ENCODE measurements at regions not wholly inside any gene's neighbourhood (a gene's known extent, or its start where the extent isn't known, plus 50 kb on each side); places are given as distances from the start of the nearest gene placed in this dataset.

DNA sequence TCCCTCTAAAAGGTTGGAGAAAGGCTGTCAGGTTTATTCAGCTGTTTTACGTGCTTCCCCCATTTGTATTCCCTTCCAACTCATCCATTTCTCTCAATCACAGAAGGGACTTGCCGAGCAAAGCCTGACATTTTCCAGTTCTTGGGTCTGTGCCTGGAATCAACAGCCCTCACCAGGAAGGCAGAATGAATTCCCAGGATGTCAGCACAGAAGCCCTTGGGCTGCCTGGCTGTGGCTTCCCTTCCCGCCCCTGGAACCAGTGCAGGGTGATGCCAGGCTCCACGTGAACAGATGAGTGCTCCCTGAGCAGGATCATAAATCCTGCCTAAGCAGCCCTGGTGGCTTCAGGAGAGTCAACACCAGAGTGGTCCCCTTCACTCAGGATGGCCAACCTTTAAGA lies 86.1 kb upstream of the CD83 start:
- DNase-seq (ENCODE audit: low read depth, low spot score), result no peak

DNA sequence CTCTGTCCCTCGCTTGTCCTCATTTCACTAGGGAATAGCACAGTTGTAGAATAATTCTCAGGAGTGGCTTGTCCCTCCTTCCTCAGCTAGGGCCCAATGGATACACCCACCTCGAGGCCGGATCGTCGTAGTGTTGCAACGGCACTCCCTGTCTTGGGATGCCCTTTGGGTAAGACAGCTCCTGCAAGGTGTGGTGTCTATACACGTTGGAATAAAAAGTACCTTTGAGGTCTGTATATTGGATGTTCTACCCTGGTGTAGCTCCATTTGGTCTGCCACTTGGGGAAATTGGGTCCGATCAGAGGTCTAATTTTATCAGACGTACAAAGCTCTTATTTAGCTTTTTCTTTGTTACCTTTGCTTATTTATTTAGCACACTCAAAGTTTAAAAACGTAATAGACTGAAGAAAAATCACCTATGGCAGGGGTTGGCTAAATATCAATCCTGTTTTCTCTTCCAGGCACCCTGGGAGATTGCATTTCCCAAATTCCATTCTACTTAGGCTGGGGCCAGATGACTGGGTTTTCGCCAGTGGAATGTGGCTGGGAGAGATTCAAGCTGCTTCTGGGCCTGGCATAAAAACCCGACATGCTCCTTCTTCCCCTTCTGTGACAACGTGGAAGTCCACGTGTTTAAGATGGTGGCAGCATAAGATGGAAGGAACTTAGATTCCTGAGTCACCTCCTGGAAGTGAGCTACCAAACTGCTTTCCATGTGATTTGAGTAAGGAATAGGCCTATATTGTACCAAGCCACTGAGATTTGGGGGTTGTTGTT lies 82.3 kb upstream of the CD83 start:
- peak; percentile 70 for DNase-seq (ENCODE audit: low read depth, low spot score)

DNA sequence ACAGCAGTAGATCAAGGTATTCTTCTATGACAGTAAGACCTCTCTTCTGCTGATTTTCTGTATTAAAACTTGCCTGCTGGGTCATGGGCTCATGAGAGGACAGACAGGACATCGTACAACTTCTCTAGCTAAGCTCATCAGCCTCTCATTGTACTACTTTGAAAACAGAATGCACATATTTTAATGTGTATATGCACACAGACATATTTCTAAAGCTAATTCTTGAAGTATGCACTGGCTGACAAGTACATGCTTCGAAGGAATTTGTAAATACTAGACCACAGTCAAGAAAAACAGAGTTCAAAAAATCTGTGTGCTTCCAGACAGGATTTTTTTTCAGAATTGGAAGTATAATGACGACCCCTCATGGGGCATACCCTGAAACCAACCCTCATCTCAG lies 81.7 kb upstream of the CD83 start:
- DNase-seq (ENCODE audit: low read depth, low spot score), result no peak

DNA sequence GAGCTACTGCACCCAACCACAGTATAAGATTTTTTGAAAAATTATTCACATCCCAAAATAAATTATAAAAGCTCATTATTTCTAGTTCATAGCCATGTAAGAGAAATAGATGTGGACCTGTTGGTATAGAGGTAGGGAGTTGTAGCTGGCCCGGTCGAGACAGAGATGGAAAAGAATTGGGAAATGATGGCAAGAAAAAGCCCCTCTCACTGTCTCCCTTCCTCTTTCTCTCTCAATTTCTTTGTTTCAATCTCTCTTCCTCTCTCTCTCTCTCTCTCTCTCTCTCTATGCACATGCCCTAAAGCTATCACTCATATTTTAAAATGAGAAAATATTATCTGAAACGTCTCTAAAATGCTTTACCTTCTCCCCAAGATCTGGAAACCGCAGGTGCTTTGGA lies 80.7 kb upstream of the CD83 start:
- no peak for DNase-seq (ENCODE audit: low read depth, low spot score)

DNA sequence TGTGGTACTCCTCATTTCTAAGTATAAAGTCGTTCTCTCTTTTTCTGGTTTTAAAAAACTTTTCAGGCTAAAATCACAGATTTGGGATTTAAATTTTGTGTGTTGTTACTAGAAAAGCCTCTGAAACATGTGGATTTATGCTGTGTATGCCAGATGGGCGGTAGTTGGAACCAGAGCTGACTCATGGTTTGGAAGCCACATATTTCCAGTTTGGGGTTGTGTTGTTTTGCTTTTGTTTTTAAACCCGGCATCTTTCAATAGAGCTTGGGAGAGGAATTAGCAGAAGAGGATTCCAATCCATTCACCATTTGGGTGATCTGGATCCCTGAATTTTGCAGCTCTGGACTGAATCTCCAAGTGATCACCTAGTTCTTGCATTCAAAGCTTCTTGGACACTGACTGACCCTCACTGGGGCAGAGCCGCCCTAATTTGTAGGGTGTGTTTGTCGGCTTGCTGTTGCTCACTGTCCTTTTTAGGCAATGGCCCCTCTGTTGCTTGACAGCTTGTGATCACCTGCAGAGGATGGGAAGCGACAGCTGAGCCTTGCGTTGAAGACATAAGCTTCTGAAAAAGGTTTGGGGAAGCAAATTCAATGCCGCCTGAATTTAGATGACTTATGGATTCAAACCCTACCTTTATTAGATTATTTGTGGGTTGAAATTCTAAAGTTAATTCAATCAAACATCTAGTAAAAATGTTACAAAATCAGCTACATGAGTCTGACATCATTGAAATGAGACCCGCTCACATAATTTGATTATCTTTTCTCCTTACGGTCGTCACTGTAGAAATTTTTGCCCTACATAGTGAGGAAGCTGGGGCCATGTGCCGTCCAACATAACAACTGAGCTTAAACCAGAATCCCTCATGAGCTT lies 79.9 kb upstream of the CD83 start:
- DNase-seq (ENCODE audit: low read depth, low spot score), result no peak

DNA sequence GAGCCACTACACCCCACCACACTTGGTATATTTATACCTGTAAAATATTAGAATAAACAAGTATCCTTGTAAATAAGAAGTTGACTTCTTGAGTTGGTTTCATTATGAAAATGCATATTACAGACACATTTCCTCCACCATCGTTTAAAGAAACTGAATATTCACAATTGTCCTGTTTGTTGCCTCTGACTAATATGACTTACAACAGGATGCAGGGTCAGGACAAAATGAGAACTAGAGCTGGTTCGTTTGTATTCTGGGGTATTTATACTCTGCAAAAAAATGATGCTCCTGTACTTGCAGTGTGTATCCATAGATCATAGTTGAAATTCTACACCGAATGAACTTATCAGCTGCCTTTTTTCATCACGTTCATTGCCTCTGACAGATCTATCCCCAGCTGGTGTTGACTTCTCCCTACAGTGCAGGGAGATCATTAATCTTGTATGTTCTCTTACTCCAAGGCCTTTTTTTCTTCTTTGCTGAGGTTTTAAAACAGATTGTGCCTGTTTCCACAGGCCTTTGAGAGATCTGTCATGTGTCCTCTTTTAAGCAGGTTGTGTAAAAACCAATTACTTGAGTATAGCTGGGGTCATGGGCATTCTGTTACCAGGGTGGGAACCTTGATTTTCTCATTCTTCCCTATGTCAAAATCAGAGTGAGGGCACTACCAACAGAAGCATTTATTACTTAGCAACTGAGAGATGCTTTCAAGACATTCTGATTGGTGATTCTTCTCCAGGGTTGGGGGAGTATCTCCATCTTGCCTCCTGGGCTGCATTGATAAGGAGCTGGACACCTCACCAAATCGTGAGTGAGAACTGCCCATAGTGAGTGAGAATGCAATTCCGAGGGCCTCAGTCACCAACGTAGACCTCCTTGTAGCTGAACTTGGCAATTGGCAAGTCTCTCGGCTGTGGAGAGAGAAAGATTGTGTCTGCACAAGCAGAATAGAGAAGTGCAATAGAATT lies 78.8 kb upstream of the CD83 start:
- DNase-seq (ENCODE audit: low read depth, low spot score), result no peak

DNA sequence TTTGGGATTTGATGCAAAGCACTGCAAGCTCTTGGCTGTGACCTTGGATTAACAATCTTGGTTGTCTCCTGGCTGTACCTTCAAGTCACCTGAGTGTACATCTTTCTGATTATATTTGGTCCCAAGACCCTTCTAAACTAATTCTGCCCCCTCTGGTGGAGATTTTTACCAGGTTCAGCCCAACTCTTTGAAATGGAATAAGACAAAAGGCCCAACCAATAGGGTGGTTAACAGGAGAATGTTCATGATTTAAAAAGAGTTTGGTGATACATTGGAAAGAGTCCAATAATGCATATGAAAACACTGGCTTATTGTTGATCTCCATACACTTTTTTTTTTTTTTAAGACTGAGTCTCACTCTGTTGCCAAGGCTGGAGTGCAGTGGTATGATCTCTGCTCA lies 77.5 kb upstream of the CD83 start:
- no peak for DNase-seq (ENCODE audit: low read depth, low spot score)

DNA sequence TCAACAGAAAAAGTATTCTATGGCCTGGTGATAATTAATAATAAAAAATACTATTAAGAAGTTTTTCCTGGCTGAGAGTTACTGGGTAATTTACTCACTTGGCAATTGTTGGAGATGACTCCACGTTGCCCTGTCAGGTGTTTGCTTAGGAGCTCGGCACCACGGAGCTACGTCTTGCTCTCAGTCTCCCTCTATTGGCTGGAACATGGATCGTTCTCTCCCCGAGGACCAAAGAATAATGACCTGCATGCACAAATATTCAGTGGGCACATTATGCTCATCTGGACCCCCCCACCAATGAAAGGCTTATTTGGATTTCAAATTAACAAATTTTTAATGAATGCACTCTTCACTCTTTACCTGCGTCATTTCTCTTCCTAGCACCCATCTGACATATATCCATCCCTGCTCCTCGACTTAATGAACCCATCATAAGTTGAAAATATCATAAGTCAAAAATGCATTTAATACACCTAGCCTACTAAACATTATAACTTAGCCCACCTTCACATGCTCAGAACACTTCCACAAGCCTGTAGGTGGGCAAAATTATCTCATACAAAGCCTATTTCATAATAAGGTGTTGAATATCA lies 71.0 kb upstream of the CD83 start:
- peak; percentile 48 for DNase-seq (ENCODE audit: low read depth, low spot score)

DNA sequence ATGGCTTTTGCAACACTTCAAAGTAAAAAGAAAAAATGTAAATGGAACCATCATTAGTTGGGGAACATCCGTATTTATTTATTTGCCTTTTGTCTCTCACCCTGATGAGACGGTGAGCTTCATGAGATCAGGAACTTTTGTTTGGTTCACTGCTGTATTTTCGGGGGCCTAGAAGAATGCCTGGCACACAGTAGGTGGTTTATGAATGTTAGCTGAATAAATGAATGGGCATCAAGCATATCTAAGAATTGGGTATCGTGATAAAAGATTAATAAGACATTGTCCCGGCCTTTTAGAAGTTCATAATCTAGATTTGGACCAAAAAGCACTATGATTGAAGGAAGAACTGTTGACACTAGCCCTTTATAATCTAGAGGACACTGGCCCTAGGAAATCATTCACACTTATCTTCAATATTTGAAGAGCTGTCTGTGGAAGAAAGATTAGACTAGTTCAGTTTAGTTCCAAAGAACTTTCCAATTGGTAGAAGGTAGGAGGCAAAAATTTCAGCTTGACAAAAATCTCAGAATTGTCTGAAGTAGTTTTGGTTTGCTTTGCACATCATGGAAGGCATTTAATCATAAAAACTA lies 70.3 kb upstream of the CD83 start:
- DNase-seq (ENCODE audit: low read depth, low spot score), result no peak

DNA sequence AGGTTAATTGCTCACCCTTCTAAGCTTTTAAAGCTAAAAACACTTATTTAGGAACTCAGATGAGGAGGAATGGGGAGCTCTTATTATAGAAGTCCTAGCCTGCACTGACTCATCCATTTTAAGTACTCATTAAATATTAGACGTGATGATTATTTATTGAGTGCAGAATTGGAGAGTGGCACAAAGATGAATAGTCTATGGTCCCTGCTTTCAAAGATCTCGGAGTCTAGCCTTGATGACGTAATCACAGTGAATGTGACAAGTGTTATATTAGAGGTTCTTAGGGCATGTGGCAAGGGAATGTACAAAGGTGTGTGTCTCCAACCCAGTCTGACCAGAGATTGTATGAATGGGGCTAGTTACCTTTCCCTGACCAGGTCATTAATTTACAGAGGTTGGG lies 68.7 kb upstream of the CD83 start:
- DNase-seq (ENCODE audit: low read depth, low spot score), result no peak

DNA sequence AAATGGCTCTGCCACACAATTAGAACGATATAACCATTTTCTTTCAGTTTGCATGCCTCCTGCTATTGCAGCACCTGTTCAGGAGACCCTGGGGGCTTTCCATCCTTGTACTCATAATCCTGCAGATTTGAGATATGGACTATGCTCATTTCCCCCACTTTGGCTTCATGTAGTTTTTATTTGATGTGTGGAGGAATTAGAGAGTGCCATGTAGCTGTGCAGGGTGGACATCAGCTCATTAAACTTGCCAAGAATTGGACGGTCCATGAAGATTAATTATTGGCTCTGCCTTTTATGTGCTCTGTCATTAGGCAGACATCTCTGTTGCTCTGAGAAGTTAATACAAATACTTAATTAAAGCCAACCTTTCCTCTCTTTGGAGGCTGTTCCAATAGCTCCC lies 66.2 kb upstream of the CD83 start:
- DNase-seq (ENCODE audit: low read depth, low spot score), result no peak

DNA sequence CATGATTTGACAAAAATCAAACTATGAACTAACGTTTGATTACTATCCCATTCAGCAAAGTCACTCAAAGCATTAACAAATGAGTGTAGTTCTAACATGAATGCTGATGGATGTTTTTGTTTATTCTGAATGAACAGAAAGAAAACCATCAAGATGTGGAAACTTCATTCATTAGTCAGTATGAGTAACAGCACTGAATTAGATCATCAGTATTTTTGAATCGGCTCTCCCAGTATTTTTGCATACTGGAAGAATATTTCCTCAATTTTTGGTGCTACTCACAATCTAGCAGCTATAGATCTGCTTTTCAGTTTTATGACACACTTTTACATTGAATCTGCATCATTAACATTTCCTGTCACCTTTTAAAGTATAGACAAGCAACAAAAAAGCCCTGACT lies 63.8 kb upstream of the CD83 start:
- DNase-seq (ENCODE audit: low read depth, low spot score), result no peak

DNA sequence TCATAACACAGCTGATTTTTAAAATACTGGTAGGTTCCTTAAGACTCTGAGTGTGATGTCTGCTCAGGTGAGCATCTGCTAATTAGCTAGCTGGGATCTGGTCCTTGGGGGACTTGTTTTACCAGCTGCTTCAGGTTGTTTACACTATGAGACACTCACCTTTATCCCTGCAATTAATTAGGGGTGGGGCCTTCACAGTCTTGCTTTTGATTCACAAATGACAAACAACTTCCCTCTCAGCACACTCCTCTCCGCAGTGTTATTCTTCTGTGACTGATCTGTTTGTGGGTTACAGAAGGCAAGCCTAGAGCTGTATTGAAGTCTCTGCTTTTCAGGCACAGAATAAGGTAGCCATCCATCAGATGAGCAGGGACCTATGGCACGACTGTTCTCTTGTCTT lies 62.0 kb upstream of the CD83 start:
- DNase-seq (ENCODE audit: low read depth, low spot score), result no peak

DNA sequence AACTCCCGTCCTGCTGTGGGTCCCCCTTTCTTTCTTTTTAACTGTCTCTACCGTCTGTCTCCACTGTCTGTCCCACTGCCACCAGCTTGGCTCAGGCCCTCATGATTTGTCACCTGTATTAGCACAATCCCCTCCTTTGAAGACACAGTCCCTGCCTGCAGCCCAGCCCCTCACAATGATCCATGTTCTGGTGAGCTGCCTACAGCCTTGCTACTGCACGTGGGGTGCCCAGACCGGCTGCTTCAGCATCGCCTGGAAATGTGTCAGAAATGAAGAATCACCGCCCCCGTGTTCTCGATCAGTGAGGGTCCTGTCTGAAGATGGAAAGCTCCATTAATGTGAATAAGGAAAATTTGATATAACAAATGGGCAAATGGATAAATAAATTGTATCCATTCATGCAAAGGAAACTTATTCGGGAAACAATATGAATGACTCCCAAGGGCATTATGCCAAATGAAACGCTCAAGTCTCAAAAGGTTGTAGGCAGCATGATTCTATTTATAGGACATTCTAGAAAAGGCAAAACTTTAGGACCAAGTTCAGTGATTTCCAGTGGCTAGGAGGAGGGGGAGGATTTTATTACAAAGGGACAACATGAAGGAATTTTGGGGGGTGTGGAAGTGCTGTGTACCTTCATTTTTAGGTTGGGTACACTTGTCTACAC lies 59.4 kb upstream of the CD83 start:
- DNase-seq (ENCODE audit: low read depth, low spot score), result no peak

DNA sequence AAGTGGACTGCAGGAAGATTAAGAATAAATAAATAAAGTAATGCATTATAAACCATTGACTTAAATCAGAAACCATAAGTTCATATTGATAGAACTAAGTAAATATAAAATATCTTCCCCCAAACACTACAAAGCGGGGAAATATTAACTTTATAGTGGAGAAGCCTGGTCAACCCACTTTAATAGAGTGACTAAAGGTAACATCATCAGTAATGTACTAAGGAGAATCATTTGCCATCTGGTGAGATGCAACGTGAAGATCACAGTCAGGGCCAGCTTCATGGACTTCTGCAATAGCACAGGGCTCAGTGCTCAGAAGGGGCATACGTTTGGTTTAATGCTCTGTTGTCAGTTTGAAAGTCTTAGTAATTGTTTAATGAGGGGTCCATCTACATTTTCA lies 58.8 kb upstream of the CD83 start:
- no peak for DNase-seq (ENCODE audit: low read depth, low spot score)

DNA sequence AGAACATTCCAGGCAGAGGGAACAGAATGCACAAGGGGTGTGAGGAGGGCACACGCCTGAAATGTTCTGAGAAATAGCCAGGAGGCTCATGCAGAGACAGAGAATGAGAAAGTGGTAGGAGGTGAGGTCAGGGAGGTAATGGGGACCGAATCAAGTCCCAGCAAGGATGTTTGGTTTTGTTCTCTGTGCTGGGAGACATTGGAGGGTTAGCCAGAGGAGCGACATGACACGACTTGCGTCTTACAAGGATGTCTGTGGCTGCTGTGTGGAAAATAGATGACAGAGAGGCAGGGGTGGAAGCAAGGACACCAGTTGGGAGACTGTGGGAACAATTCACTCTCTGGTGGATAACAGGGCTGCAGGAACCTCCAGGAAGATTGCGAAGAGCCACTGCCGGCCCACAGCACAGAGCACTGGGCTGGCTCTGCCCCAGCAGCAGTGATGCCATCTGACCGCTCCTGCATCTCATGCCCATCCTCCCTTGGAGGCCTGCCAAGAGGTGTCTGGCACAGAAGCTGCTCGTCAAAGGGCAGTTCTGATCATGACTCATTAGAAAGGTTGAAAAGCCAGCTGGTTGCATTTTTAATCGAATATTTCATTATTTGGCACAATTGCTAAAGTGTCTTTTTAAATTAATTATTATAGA lies 57.7 kb upstream of the CD83 start:
- DNase-seq (ENCODE audit: low read depth, low spot score), result no peak

DNA sequence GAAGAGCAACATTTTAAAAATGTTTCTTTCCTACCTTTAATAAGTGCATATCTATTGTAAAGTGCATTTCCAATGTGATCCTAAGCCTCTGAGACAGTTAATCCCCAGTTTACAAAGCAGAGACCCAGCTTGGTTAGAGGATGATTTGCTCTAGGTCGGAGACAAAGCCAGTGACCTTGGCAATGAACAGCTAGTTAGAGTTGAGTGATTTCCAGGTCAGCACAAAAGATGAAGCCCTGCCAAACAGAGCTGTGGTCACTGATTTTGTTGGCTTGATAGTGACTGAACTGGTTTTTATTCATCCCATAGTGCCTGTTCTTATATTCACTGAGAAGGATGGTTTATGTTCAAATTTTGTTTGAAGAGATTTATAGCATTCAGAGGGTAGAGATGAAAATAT lies 56.6 kb upstream of the CD83 start:
- no peak for DNase-seq (ENCODE audit: low read depth, low spot score)

DNA sequence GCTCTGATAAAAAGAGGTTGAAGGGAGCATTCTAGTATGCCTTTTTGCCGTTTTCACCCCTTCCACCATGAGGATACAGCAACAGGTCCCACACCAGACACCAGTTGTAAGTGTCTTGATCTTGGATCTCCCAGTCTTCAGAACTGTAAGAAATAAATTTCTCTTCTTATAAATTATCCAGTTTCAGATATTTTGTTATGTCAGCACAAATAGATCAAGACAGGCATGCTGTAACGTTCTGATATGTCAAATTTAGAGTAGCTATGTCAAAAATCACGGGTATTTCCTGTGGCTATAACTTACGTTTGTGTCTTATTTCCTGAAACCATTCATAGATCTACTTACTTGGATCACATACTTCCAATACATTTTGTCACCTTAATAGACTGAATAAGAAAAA lies 55.9 kb upstream of the CD83 start:
- DNase-seq (ENCODE audit: low read depth, low spot score), result no peak

DNA sequence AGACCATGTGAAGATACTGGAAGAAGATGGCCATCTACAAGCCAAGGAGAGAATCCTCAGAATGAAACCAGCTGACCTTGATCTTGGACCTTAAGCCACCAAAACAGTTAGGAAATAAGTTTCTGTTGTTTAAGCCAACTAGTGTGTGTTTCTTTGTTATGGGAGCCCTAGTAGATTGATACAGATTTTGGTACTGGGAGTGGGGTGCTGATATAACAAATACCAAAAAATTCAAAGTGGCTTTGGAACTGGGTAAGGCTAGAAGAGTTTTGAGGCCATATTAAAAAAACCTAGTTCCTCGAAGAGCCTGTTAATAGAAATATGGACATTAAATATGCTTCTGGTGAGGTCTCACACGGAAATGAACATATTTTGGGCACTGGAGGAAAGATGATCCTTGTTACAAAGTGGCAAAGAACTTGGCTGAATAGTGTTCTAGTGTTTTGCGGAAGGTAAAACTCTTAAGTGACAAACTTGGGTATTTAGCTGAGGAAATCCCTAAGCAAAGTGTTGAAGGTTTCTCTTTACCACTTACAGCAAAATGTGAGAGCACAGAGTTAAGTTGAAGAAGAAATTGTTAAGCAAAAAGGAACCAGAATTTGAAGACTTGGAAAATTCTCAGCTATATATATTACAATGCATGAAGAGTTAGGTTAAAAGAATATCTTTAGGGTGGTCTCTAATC lies 55.1 kb upstream of the CD83 start:
- DNase-seq (ENCODE audit: low read depth, low spot score), result no peak

DNA sequence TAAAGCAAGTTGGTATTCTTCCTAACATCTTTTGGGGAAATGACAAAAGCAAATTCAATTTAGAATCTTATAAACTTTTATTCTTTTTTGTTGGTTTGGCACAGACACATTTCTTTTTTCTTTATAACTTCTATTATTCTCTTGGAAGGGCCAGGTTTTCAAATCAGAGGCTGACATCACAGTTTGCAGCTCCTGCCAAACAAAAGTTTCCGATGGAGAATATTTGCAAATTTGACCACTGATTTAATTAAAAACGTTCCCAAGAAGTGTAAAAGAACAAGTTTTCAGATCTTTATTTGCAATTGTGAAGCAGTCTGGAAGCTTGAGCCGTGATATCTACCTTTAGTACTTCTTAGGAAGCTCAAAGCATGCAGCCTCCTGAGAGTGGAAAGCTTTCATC lies 53.8 kb upstream of the CD83 start:
- no peak for DNase-seq (ENCODE audit: low read depth, low spot score)
